ENCODE measurements at regions not wholly inside any gene's neighbourhood (a gene's known extent, or its start where the extent isn't known, plus 50 kb on each side); places are given as distances from the start of the nearest gene placed in this dataset.

DNA sequence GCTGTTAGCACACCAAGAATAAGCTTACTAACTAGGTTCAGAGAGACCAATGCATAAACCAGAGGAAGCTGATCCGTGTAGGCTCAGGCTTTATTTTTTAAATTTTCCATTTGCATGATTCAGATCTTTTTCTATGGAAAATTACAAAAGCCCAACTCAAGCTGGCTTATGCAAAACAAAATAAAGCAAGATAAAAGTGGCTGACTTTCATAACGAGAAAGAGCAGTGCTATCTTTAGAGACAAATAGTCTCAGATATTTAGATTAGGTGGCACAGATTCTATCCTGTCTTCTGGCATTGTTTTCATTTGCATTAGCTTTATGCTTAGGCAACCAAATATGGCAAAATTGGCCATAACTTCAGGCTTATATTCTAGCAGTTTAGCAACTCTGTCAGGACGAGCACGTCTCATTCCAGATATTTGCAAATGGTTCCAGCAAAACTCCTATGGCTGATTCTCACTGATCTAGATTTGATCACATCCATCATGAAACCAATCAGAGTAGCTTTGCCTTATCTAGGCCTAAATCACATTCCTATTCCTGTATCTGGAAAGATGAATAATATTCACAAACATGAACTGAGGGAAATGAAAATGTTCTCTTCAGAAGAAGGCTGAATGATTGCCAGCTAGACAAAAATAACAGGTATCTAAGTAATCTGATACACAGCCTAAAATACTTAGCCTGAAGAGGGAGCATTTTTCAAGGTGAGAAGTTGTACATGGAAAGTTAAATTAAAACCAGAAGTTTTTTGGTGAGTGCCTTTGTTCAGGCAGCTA is 216.4 kb upstream of the DPPA4 start:
- no peaks in the 10 kb centered on the region for H3K4me1 ChIP-seq (ENCODE audit: insufficient read depth, low read length, poor library complexity, severe bottlenecking)
- POLR2A ChIA-PET (ENCODE audit: low non-redundant PET), result no interaction called here
- BruUV-seq (replicated peaks), result no TSS peak
- intact Hi-C loops (cut with micrococcal nuclease; ENCODE audit: unreplicated experiment), result no loop called here
- H3K27ac ChIP-seq (ENCODE audit: low read depth, low read length, poor library complexity, severe bottlenecking), result no peak overlapping the region
- H3K36me3 ChIP-seq (ENCODE audit: insufficient read depth, low read length, poor library complexity, severe bottlenecking), result no peaks in the 10 kb centered on the region
- CTCF ChIA-PET, result no interaction called here
- no peaks in the 10 kb centered on the region for H3K9me3 ChIP-seq (ENCODE audit: low read depth, low read length, poor library complexity, severe bottlenecking)
- H3K27me3 ChIP-seq (replicated peaks; ENCODE audit: insufficient read depth, low read depth, low read length, poor library complexity), result no peaks in the 10 kb centered on the region
- TF ChIP-seq CTCF (conservative IDR thresholded peaks at IDR 0.05; ENCODE audit: low read depth, low read length), result no peak
- TF ChIP-seq EZH2 (IDR thresholded peaks at IDR 0.05; ENCODE audit: borderline replicate concordance, low read depth, low read length, poor library complexity, severe bottlenecking), result no peak
- no peak overlapping the region for H3K4me3 ChIP-seq (ENCODE audit: low read depth, low read length, poor library complexity, severe bottlenecking)
- no peak for DNase-seq (ENCODE audit: low spot score)

DNA sequence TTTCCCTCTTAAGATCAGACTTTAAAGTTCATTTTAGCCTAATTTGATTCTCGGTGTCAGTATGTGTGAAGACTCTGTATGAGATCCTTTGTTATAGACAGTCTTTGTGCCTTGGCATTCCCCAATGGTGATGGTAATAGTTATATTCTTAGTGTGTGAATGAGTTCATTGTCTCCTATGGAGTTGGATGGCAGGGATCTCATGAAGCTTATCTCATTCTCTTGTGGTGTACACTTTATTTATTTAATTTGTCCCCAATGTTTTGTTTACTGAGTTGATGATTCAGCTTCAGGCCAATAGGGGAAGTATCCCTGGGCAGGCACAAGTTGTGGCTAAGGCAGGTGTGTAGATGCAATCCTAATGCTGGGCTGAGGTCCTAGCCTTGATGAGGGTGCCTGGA is 222.0 kb upstream of the DPPA4 start:
- Histone ChIP-seq H3K27me3 (replicated peaks; ENCODE audit: insufficient read depth, low read depth, low read length, poor library complexity) (no peaks in the 10 kb centered on the region), H3K4me1 (ENCODE audit: insufficient read depth, low read length, poor library complexity, severe bottlenecking) (no peaks in the 10 kb centered on the region), H3K9me3 (ENCODE audit: low read depth, low read length, poor library complexity, severe bottlenecking) (no peaks in the 10 kb centered on the region), H3K4me3 (ENCODE audit: low read depth, low read length, poor library complexity, severe bottlenecking) (no peak overlapping the region), H3K36me3 (ENCODE audit: insufficient read depth, low read length, poor library complexity, severe bottlenecking) (no peaks in the 10 kb centered on the region), H3K27ac (ENCODE audit: low read depth, low read length, poor library complexity, severe bottlenecking) (no peak overlapping the region)
- CTCF ChIA-PET, result no interaction called here
- intact Hi-C loops (cut with micrococcal nuclease; ENCODE audit: unreplicated experiment), result no loop called here
- TF ChIP-seq CTCF (conservative IDR thresholded peaks at IDR 0.05; ENCODE audit: low read depth, low read length) (no peak), EZH2 (IDR thresholded peaks at IDR 0.05; ENCODE audit: borderline replicate concordance, low read depth, low read length, poor library complexity, severe bottlenecking) (no peak)
- no peak for DNase-seq (ENCODE audit: low spot score)
- POLR2A ChIA-PET (ENCODE audit: low non-redundant PET), result no interaction called here
- BruUV-seq (replicated peaks), result no TSS peak

- CTCF ChIA-PET, result no interaction called here
- BruUV-seq (replicated peaks), result no TSS peak
- Histone ChIP-seq H3K4me3 (ENCODE audit: low read depth, low read length, poor library complexity, severe bottlenecking) (no peak overlapping the region), H3K4me1 (ENCODE audit: insufficient read depth, low read length, poor library complexity, severe bottlenecking) (no peaks in the 10 kb centered on the region), H3K9me3 (ENCODE audit: low read depth, low read length, poor library complexity, severe bottlenecking) (no peaks in the 10 kb centered on the region), H3K27me3 (replicated peaks; ENCODE audit: insufficient read depth, low read depth, low read length, poor library complexity) (no peaks in the 10 kb centered on the region), H3K27ac (ENCODE audit: low read depth, low read length, poor library complexity, severe bottlenecking) (no peak overlapping the region), H3K36me3 (ENCODE audit: insufficient read depth, low read length, poor library complexity, severe bottlenecking) (no peaks in the 10 kb centered on the region)
- no peak for DNase-seq (ENCODE audit: low spot score)
- POLR2A ChIA-PET (ENCODE audit: low non-redundant PET), result no interaction called here
- TF ChIP-seq EZH2 (IDR thresholded peaks at IDR 0.05; ENCODE audit: borderline replicate concordance, low read depth, low read length, poor library complexity, severe bottlenecking) (no peak), CTCF (conservative IDR thresholded peaks at IDR 0.05; ENCODE audit: low read depth, low read length) (no peak)
- intact Hi-C loops (cut with micrococcal nuclease; ENCODE audit: unreplicated experiment), result no loop called here
These were observed 225.8 kb upstream of the DPPA4 start for GRCh38 chr3:109563149-109563548.

Measured in A673 (cell line).